ENCODE measurements at regions not wholly inside any gene's neighbourhood (a gene's known extent, or its start where the extent isn't known, plus 50 kb on each side); places are given as distances from the start of the nearest gene placed in this dataset.

DNA sequence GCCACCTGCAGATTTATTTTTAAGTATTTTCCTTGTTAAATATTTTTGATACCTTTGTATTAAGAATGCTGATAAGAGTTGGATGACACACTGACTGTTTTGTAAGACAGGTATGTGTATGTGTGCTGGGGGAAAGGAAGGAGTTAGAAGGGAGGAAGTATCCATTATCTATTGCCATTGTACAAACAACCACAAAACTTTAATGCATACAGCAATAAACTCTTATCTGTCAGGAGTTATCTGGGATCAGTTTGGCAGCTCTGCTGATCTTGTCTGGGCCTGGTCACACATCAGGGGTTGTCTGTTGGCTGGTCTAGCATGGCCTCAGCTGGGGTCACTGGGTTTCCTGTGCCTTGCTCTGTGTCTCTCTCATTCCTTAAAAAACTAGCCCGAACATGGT lies 423.9 kb upstream of the USP24 start:
- ChIA-PET CTCF (no interaction called here), POLR2A (no interaction called here)
- H3K36me3 Mint-ChIP-seq, result no peaks in the 10 kb centered on the region
- no peaks in the 10 kb centered on the region for H3K4me1 Mint-ChIP-seq (ENCODE audit: low read depth)
- DNase-seq, result no peak
- H3K4me3 Mint-ChIP-seq, result no peak overlapping the region
- peaks cover 6% of the 10 kb centered on the region for H3K27me3 Mint-ChIP-seq
- intact Hi-C loops (cut with micrococcal nuclease), result no loop called here
- H3K27ac Mint-ChIP-seq, result no peak overlapping the region
- H3K9me3 Mint-ChIP-seq, result no peaks in the 10 kb centered on the region

DNA sequence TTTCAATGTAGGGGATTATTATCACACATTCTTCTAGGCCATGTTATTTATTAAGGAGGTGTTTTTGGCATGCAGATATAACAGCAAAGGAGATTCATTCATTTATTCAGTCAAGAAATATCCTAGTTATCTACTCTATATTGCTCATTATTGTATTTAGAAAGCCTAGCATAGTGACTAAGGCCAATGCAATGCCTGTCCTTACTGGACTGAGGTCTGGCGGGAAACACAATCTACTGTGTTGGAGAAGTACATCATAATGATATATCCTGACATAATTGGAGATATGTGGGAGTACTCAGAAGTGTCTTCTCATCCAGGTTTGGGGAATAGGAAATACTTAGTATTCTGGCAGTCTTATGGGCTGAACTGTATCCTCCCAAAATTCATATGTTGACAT lies 421.5 kb upstream of the USP24 start:
- H3K4me3 Mint-ChIP-seq, result no peak overlapping the region
- H3K27me3 Mint-ChIP-seq, result peaks cover 6% of the 10 kb centered on the region
- CTCF ChIA-PET, result no interaction called here
- no peaks in the 10 kb centered on the region for H3K36me3 Mint-ChIP-seq
- intact Hi-C loops (cut with micrococcal nuclease), result no loop called here
- no peaks in the 10 kb centered on the region for H3K9me3 Mint-ChIP-seq
- no peak overlapping the region for H3K27ac Mint-ChIP-seq
- POLR2A ChIA-PET, result no interaction called here
- no peak for DNase-seq
- no peaks in the 10 kb centered on the region for H3K4me1 Mint-ChIP-seq (ENCODE audit: low read depth)

DNA sequence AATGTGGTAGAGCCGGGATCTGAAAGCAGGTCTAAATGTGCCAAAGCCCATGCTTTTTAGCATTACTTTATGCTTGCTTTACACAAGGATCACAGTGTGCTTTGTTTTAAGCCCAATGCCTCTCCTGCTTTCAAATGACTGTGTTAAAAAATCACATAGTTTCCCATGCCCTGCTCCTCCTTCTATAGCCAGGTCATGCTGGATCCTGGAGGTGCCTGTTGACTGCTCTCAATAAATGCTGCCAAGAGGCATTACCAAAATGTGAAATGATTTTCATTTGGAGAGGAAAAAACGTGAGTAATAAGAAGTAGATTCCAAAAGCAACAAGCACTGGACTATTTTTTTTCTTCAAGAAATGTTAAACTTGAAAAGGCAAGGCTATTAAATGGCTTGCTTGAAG lies 420.7 kb upstream of the USP24 start:
- DNase-seq, result no peak
- no peaks in the 10 kb centered on the region for H3K36me3 Mint-ChIP-seq
- peaks cover 6% of the 10 kb centered on the region for H3K27me3 Mint-ChIP-seq
- no peaks in the 10 kb centered on the region for H3K4me1 Mint-ChIP-seq (ENCODE audit: low read depth)
- no peak overlapping the region for H3K4me3 Mint-ChIP-seq
- H3K9me3 Mint-ChIP-seq, result no peaks in the 10 kb centered on the region
- intact Hi-C loops (cut with micrococcal nuclease), result no loop called here
- ChIA-PET POLR2A (no interaction called here), CTCF (no interaction called here)
- no peak overlapping the region for H3K27ac Mint-ChIP-seq

DNA sequence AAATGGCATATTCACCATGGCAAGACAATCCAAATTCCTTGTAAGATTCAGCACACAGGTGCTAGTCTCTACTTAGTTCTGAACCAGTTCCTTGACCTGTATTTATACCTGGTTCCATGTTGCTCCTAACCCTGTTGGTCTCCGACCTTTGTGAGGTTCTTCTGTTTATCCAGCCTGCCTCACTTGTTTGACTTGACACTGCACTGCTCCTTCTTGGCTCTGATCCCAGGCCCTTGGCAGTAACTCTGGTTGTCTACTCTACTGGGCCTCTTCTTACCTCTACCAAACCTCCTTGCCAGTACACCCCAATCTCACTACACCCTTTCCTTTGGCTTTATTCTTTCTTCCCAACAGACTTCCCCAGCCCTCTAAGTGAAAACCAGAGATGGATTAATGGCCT lies 419.4 kb upstream of the USP24 start:
- Mint-ChIP-seq H3K27me3 (peaks cover 6% of the 10 kb centered on the region), H3K27ac (no peak overlapping the region), H3K4me3 (no peak overlapping the region), H3K4me1 (ENCODE audit: low read depth) (no peaks in the 10 kb centered on the region), H3K9me3 (no peaks in the 10 kb centered on the region), H3K36me3 (no peaks in the 10 kb centered on the region)
- ChIA-PET CTCF (no interaction called here), POLR2A (no interaction called here)
- intact Hi-C loops (cut with micrococcal nuclease), result no loop called here
- no peak for DNase-seq

DNA sequence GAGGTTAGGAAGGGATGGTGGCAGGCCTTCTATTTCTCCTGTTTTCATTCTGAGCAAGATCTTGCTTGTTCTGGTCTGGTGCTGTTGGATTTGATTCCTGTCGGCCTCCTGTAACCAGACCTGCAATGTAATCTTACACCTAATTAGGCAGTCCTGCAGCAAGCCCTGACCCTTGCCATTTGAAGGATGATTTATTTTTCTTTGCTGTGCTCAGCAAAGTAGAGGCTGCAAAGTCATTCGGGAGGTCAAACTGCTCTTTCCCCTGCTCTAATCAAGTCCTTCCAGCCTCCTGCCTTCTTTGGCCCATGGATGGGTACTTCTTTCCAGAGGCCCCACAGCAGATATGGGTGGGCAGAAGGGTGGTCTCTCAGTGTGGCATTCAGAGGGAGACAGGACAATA lies 417.7 kb upstream of the USP24 start:
- intact Hi-C loops (cut with micrococcal nuclease), result no loop called here
- H3K36me3 Mint-ChIP-seq, result no peaks in the 10 kb centered on the region
- H3K9me3 Mint-ChIP-seq, result no peaks in the 10 kb centered on the region
- POLR2A ChIA-PET, result no interaction called here
- no peak overlapping the region for H3K27ac Mint-ChIP-seq
- no peaks in the 10 kb centered on the region for H3K4me1 Mint-ChIP-seq (ENCODE audit: low read depth)
- peaks cover 3% of the 10 kb centered on the region for H3K27me3 Mint-ChIP-seq
- no peak overlapping the region for H3K4me3 Mint-ChIP-seq
- DNase-seq, result no peak
- CTCF ChIA-PET, result no interaction called here

- CTCF ChIA-PET, result no interaction called here
- Mint-ChIP-seq H3K4me1 (ENCODE audit: low read depth) (no peaks in the 10 kb centered on the region), H3K4me3 (no peak overlapping the region), H3K9me3 (no peaks in the 10 kb centered on the region), H3K27me3 (no peaks in the 10 kb centered on the region), H3K36me3 (no peaks in the 10 kb centered on the region), H3K27ac (no peak overlapping the region)
- intact Hi-C loops (cut with micrococcal nuclease), result no loop called here
- DNase-seq, result no peak
- POLR2A ChIA-PET, result no interaction called here
Observed at GRCh38 chr1:55632058-55632457, 416.9 kb upstream of the USP24 start.

GRCh38 chr1:55631509-55631908 lies 416.3 kb upstream of the USP24 start:
- no peaks in the 10 kb centered on the region for H3K27me3 Mint-ChIP-seq
- no peak for DNase-seq
- POLR2A ChIA-PET, result no interaction called here

DNA sequence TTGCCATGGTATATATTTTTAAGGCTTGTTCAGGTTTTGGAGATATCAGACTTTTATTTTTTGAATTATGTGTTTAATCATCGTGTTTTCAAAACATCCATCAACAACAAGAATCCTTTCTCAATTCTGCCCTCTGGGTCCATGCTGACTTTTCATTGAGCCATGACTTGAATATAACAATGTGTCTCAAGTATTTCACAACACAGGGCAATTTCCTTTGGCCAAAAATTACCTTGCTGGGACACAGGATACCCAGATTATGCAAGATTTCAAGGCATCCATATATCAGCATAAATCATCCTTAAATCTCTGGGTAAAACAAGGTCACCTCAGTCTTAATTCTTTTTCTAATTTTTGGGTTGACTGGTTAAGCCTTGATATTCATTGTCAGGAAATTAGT lies 411.2 kb upstream of the USP24 start:
- H3K4me3 Mint-ChIP-seq, result no peak overlapping the region
- ChIA-PET CTCF (no interaction called here), POLR2A (no interaction called here)
- intact Hi-C loops (cut with micrococcal nuclease), result no loop called here
- H3K4me1 Mint-ChIP-seq (ENCODE audit: low read depth), result no peaks in the 10 kb centered on the region
- H3K27ac Mint-ChIP-seq, result no peak overlapping the region
- no peak for DNase-seq
- H3K36me3 Mint-ChIP-seq, result no peaks in the 10 kb centered on the region
- no peaks in the 10 kb centered on the region for H3K27me3 Mint-ChIP-seq
- peaks cover 6% of the 10 kb centered on the region for H3K9me3 Mint-ChIP-seq

More at GRCh38 chr1:55631509-55631908, 416.3 kb upstream of the USP24 start:
- Mint-ChIP-seq H3K4me1 (ENCODE audit: low read depth) (no peaks in the 10 kb centered on the region), H3K9me3 (no peaks in the 10 kb centered on the region), H3K4me3 (no peak overlapping the region), H3K27ac (no peak overlapping the region), H3K36me3 (no peaks in the 10 kb centered on the region)
- intact Hi-C loops (cut with micrococcal nuclease), result no loop called here
- CTCF ChIA-PET, result no interaction called here

GRCh38 chr1:55624766-55625165 lies 409.6 kb upstream of the USP24 start:
- ChIA-PET CTCF (interaction anchor here (0.7 kb wide), 1 partner anchor 249 kb away, joined by 3 read pairs; no protein-coding TSS in a partner anchor), POLR2A (no interaction called here)
- Mint-ChIP-seq H3K4me1 (ENCODE audit: low read depth) (no peaks in the 10 kb centered on the region), H3K27me3 (no peaks in the 10 kb centered on the region), H3K9me3 (peaks cover 6% of the 10 kb centered on the region), H3K4me3 (no peak overlapping the region), H3K27ac (no peak overlapping the region), H3K36me3 (no peaks in the 10 kb centered on the region)
- DNase-seq, result no peak
- intact Hi-C loops (cut with micrococcal nuclease), result no loop called here

DNA sequence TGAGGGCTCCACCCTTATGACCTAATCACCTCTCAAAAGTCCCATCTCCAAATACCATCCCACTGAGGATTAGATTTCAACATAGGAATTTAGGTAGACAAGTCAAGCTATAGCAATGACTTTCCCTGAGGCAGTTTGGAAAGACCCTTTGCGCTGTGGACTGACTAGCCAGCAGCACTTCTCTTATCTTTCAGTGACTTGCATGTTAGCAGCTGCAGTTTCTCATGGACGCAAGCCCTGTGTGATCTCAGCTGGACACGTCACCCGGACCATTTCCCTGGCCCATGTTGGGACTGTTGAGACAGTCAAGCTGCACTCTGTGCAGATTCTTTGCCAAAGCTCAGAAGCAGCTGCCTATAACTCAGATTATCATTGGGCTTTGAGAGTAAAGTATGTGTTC lies 408.1 kb upstream of the USP24 start:
- Mint-ChIP-seq H3K9me3 (peaks cover 6% of the 10 kb centered on the region), H3K27me3 (peaks cover under 1% of the 10 kb centered on the region), H3K4me3 (no peak overlapping the region), H3K4me1 (ENCODE audit: low read depth) (no peaks in the 10 kb centered on the region), H3K36me3 (no peaks in the 10 kb centered on the region), H3K27ac (no peak overlapping the region)
- ChIA-PET POLR2A (no interaction called here), CTCF (no interaction called here)
- intact Hi-C loops (cut with micrococcal nuclease), result no loop called here
- DNase-seq, result no peak

GRCh38 chr1:55622074-55622473 lies 406.9 kb upstream of the USP24 start:
- Mint-ChIP-seq H3K27ac (no peak overlapping the region), H3K9me3 (peaks cover 6% of the 10 kb centered on the region), H3K27me3 (peaks cover 2% of the 10 kb centered on the region), H3K4me1 (ENCODE audit: low read depth) (no peaks in the 10 kb centered on the region), H3K36me3 (no peaks in the 10 kb centered on the region), H3K4me3 (no peak overlapping the region)
- no peak for DNase-seq
- ChIA-PET POLR2A (no interaction called here), CTCF (no interaction called here)
- intact Hi-C loops (cut with micrococcal nuclease), result no loop called here

- Mint-ChIP-seq H3K9me3 (peaks cover 5% of the 10 kb centered on the region), H3K36me3 (no peaks in the 10 kb centered on the region), H3K4me3 (no peak overlapping the region), H3K27me3 (peaks cover 4% of the 10 kb centered on the region), H3K4me1 (ENCODE audit: low read depth) (no peaks in the 10 kb centered on the region), H3K27ac (no peak overlapping the region)
- ChIA-PET CTCF (no interaction called here), POLR2A (no interaction called here)
- intact Hi-C loops (cut with micrococcal nuclease), result no loop called here
- no peak for DNase-seq
Observed at GRCh38 chr1:55618199-55618598, 403.0 kb upstream of the USP24 start.

DNA sequence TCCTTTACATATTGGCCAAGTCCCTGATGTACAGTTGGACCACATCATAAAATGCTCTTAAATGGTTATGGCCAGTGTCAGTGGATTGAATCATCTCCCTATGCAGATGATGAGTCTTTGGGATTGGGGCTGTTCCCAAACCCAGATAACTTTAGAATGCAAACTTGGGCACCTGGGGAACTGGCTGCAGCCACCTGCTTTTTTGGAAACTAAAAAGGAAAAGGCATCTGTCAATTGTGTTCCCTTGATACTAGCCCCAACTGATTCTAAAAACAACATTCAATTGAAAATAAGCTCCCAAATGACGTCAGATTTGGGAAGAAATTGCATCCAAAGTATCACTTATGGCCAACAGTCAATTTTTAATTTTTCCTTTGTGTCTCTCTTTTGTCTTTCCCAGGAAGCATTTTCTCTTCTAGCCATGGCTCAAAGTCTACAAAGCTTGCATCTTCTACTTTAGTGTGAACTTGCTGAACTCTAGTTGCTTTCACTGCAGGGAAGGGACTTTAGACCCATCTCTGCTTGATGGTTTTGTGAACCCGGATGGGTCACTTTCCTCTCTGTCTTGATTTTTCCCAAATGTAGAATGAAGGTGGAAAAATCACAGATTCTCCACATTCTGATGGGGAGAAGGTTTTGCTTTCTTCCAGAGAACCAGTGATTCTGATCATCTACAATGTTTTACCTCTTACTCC lies 402.3 kb upstream of the USP24 start:
- Mint-ChIP-seq H3K36me3 (no peaks in the 10 kb centered on the region), H3K4me3 (no peak overlapping the region), H3K27ac (no peak overlapping the region), H3K4me1 (ENCODE audit: low read depth) (no peaks in the 10 kb centered on the region), H3K9me3 (no peaks in the 10 kb centered on the region), H3K27me3 (peaks cover 7% of the 10 kb centered on the region)
- DNase-seq, result no peak
- POLR2A ChIA-PET, result no interaction called here
- CTCF ChIA-PET, result no interaction called here
- intact Hi-C loops (cut with micrococcal nuclease), result no loop called here

DNA sequence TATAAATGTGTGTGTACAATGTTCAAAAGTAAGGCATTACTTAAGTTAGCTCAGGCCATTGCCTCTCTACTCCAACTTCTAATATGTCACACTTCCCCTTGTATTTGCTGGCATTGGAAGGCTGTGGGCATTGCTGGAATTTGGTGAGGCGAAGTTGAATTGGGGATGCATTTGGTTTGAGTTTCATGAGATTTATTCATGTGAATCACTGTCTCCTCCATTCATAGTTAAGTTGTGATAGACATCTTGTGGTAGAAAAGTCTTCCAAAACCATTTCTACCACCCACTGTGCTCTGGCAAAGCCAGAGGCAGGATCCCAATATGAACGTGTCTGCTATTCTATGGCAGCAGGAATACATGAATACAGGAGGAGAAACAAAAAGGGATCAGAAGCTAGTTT lies 397.8 kb upstream of the USP24 start:
- intact Hi-C loops (cut with micrococcal nuclease), result no loop called here
- DNase-seq, result no peak
- Mint-ChIP-seq H3K9me3 (peaks cover 4% of the 10 kb centered on the region), H3K36me3 (no peaks in the 10 kb centered on the region), H3K27ac (no peak overlapping the region), H3K27me3 (peaks cover 12% of the 10 kb centered on the region), H3K4me1 (ENCODE audit: low read depth) (no peaks in the 10 kb centered on the region), H3K4me3 (no peak overlapping the region)
- CTCF ChIA-PET, result no interaction called here
- POLR2A ChIA-PET, result no interaction called here

Measured in activated CD4-positive, alpha-beta memory T cell treated with anti-CD3 and anti-CD28 coated beads for 36 hours (primary cell).